ENCODE measurements at regions not wholly inside any gene's neighbourhood (a gene's known extent, or its start where the extent isn't known, plus 50 kb on each side); places are given as distances from the start of the nearest gene placed in this dataset.
"Not testable (repeated sequence)": the region's sequence is repeated elsewhere in the genome, so short reads cannot be mapped to it uniquely, and the experiment has no call there.

DNA sequence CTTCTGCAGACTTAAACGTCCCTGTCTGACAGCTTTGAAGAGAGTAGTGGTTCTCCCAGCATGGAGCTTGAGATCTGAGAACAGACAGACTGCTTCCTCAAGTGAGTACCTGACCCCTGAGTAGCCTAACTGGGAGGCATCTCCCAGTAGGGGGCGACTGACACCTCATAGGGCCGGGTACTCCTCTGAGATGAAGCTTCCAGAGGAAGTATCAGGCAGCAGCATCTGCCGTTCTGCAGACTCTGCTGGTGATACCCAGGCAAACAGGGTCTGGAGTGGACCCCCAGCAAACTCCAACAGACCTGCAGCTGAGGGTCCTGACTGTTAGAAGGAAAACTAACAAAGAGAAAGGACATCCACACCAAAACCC, 174.4 kb downstream of the LRRC70 start:
- H3K27ac ChIP-seq; DNase-seq (ENCODE audit: low read depth, low spot score): not testable (repeated sequence)

DNA sequence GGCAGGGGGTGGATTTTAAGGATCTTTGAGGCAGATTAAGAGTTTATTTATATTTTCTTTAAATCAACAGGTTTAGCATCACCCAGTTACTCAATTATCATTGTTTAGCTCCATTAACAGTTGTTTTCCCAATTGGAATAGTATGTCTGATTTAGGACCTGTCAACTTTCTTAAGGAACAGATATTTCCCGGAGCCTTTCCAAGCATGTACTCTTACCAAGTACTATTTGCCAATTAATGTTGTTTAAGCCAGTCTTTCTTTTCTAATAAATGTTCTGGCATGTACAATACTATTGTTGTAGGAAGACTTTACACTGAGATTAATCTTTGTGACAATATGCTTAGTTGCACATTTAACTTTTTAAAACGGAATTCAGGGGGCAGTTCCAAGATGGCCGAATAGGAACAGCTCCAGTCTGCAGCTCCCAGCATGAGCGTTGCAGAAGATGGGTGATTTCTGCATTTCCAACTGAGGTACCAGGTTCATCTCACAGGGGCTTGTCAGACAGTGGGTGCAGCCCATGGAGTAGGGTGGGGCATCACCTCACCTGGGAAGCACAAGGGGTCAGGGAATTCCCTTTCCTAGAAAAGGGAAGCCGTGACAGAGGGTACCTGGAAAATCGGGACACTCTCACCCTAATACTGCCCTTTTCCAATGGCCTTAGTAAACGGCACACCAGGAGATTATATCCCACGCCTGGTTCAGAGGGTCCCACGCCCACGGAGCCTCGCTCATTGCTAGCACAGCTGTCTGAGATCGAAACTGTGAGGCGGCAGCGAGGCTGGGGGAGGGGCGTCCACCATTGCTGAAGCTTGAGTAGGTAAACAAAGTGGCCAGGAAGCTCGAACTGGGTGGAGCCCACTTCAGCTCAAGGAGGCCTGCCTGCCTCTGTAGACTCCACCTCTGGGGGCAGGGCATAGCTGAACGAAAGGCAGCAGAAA, 173.7 kb downstream of the LRRC70 start:
- H3K27ac ChIP-seq; DNase-seq (ENCODE audit: low read depth, low spot score): not testable (repeated sequence)

DNA sequence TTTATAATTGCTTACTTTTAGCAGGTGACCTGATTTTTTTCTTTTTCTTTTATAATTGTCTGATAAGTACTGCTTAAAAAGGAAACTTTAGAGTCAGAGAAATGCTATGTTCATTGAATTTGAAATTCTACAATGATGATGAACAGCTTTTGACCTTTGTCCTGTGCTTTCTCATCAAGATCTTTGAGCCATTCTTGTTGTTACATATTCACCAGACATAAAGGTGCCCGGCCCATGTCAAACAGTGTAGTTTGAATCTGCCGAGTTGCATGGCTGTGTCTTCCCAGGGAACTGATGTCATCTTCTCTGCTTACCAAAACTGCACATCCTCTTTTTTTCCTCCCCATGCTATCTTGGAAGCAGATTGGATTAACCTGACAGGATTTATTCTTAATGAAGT, 163.6 kb downstream of the LRRC70 start:
- DNase-seq (ENCODE audit: low read depth, low spot score): no peak
- no peak overlapping the region for H3K27ac ChIP-seq

DNA sequence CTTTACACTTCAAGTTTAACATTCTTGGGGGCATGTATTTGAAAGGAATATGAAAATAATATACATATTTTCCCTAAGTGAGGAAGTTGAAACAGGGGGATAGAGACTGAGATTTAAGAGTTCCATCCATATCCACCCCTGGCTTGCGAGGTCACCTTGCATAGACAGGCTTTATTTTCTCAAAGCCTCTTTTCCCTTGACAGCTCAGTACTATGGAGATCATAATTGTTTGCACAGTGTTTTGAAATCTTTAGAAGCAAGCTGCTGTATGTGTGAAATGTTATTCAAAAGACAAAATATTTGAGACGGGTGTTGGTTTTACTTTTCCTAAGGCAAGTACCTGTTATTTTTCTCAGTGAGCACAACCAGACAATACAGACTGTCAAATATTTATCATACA, 163.1 kb downstream of the LRRC70 start:
- DNase-seq (ENCODE audit: low read depth, low spot score): no peak

DNA sequence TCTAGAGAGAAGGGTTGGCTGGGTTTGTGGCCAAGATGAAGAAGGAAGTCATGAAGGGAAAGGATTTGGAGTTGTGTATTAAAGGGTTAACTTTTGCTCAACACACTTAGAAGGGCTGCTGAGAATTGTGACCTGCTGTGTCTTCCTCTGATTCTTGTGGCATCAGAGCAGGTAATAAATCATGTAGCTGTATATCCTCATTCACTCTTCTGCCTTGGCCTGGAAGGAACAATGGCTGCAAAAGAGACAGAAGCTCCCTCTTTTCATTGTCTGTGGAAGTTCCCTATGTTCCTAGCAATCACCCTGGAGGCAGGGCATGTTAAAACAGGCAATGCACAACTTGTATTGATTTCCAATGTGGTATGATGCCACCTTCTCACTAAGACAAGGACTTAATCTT, 159.1 kb downstream of the LRRC70 start:
- no peak overlapping the region for H3K27ac ChIP-seq
- no peak for DNase-seq (ENCODE audit: low read depth, low spot score)

More for the DNA sequence above, 163.1 kb downstream of the LRRC70 start:
- no peak overlapping the region for H3K27ac ChIP-seq

DNA sequence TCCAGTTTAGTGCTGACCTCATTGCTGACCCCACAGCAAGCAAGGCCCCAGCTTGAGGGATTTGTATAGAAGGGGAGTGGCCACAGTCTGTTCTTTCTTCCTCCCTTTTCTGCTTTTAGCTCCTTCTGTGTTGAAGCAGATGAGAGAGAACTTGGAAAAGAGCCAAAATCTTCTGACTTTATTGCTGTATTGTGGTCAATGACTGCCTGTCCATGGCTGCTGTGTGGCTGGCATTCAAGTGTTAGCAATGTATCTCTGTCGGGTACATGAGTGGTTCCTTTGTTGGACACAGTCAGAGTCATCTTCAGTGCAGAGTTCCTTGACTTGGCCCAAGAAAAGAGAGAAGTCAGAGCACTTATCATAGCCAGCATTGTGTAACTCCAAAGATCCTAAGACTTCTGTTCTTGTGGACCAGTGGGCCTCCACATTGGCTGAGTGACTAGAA, 154.1 kb downstream of the LRRC70 start:
- no peak overlapping the region for H3K27ac ChIP-seq
- DNase-seq (ENCODE audit: low read depth, low spot score): peak; percentile 14

DNA sequence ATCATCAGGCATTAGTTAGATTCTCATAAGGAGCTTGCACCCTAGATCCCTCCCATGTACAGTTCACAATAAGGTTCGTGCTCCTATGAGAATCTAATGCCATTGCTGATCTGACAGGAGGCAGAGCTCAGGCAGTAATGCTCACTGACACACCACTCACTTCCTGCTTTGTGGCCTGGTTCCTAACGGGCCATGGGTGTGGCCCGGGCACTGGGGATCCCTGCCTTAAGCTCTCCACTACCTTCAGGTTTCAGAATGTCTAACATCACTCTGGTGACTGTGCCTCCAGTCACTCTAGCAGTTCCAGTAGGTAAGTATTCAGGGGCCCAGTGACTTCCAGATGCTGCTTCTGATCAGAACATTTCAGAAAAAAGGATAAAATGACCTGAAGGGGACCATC, 152.4 kb downstream of the LRRC70 start:
- no peak for DNase-seq (ENCODE audit: low read depth, low spot score)
- no peak overlapping the region for H3K27ac ChIP-seq

DNA sequence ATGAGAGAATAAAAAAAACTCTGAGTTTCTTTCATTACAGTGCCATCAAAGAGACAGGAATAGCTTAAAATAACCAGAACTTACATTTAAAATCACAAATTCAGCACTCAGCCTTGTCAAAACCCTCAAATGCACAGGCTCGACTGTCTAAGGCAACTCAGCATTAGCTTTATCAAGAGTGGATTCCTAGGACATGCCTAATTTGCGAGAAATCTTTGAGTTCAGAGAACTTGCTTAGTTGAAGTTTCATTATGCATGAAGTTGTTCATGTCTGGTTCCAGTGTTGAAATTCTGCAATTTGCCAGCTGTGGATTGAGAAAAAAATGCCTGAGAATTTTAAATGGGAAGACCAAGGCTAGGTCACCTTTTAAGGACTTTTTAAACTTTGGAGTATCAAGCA, 151.1 kb downstream of the LRRC70 start:
- H3K27ac ChIP-seq: no peak overlapping the region
- no peak for DNase-seq (ENCODE audit: low read depth, low spot score)

DNA sequence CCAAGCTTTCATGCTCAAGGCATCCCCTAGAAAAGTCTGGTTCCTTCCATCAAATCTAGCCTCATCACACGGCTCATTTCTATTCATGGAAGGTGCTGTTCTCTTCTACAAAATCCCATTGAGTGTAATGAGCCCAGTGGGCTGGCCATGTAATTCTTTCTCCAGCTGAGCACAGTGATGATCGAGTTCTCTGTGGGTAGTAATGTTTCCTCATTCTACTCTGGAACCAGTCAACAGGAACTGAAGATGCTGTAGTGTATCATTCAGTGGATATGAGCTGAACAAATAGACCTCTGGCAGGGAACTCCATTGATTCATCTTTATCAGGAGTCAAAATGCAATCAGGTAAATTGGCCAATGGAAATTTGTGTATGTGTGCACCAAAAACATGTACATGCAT, 149.2 kb downstream of the LRRC70 start:
- no peak for DNase-seq (ENCODE audit: low read depth, low spot score)
- H3K27ac ChIP-seq: no peak overlapping the region

DNA sequence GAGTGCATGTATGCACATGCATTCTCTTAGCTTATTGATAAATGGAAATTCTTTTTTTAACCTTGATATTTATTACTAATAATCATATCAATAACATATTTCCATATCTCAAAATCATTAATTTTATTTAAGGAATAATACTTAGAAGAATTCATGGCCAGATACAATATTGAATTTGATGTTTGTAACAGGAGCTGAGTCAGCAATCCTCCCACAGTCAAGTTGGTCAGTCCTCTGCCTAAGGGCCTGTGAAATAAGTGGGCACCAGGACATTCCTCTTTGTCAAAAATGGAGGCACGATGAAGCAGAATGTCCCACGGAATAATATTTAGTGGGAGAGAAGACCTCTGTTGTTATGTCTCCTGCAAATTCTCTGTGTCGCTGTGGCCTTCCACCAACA, 148.6 kb downstream of the LRRC70 start:
- H3K27ac ChIP-seq: no peak overlapping the region

DNA sequence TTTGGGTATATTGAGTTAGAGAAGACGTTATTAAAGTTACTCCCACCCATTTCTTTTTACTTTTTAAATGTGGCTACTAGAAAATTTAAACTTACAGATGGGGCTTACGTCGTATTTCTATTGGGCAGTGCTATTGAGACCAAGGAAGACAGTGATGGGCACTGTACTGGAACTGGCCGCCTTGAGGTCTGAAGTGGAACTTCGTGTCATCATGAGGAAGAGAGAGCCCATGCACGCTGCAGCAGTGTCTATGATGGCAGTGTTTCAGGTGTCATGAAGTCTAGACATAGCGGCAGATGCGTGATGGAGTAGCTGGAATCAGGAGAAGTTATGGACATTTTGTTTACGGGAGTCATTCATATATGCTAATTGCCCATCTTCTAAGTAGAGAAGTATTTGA, 143.7 kb downstream of the LRRC70 start:
- no peak for DNase-seq (ENCODE audit: low read depth, low spot score)
- no peak overlapping the region for H3K27ac ChIP-seq

More for the DNA sequence above, 148.6 kb downstream of the LRRC70 start:
- DNase-seq (ENCODE audit: low read depth, low spot score): no peak

DNA sequence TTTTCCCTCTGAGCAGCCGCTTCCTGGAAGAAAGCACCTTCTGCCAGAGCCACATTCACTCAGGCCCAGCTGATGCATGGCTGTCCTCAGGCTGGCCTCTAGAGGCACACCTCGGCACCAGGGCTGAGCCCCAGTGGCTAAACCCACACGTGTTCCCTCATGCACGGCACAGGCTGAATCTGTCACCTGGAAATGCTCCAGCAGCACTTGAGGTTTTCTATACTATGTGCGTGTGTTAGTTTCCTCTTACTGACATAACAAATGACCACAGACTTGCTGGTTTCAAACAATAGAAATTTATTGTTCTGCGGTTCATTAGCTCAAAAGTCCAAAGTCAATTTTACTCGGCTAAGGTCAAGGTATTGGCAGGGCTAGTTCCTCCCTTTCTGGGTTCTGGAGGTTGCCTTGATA, 141.4 kb downstream of the LRRC70 start:
- DNase-seq (ENCODE audit: low read depth, low spot score): peak; percentile 18

DNA sequence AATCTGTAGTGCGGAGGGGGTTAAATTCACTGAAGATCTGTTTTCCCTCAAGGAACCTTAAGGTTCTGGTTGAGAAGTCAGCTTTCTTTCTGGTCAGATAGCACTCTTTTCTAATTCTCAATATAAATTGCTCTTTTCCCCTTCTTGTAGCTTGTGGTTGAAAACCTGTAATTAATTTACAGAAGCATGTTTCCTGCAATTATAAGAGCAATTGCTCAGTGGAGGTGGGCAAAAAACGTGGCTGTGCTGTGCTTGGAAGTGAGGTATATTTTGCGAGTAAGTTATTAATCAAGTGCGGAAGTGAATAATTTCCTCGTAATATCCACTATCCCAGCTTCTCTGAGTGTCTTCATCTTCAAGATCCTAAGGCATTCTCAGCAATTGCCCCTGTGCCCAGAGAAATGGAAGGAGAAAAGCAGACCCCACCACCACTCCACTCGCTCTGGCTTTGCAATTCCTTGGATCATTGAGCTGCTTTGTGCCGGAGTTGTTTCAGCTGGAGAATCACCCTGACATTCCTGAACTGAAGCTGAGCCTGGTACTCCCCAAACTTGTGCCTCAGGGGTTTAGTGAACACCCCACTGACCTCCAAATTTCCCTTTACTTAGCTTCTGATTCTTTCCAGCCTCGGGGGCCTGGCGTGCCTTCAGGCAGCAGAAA, 140.6 kb downstream of the LRRC70 start:
- DNase-seq (ENCODE audit: low read depth, low spot score): no peak
- H3K27ac ChIP-seq: no peak overlapping the region

More for the DNA sequence above, 141.4 kb downstream of the LRRC70 start:
- H3K27ac ChIP-seq: no peak overlapping the region

DNA sequence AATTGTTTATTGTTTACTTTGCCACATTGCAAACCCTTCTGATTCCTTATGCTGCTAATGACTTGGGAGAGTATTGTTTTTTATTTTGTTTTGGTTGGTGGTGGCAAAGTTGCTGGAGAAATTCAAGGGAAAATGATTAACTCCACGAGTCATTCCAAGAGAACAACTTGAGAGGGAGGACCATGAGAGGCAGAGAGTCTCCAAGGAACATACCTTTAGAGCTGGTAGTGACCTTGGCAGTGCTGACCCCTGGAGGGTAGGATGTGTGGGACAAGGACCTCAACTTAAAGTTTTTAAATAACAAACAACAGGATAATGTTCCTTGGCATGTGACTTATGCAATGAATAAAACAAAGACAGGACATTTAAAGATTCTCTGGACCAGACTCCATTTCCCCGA, 139.7 kb downstream of the LRRC70 start:
- no peak for DNase-seq (ENCODE audit: low read depth, low spot score)

DNA sequence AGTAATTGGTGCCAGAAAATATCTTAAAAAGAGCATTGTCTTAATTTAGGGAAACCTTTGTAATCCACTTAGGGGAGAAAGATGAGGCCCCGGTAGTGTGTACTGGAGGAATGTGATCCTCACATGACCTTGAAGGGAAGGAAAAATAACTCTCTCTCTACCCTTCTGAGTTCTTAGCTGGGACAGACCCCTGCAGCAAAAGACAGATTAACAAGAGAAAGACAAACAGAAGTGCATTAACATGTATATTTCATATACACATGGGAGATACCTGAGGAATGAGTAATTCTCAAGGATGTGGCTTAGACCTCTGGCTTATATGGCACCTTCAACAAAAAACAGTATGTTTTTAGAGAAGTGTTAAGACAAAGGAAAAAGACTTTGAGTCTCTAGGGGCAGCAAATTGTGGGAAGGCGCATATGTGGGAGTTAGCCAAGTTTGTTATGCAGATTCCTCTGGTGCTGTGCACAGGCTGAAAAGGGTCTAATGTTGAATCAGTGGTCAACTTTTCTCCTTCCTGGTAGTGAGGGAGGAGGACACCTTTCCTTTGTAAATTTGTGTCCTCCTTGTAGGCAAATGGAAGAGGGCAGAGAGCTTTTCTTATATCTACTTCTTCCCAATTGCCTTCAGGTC, 138.8 kb downstream of the LRRC70 start:
- H3K27ac ChIP-seq: no peak overlapping the region
- no peak for DNase-seq (ENCODE audit: low read depth, low spot score)

More for the DNA sequence above, 139.7 kb downstream of the LRRC70 start:
- H3K27ac ChIP-seq: no peak overlapping the region

DNA sequence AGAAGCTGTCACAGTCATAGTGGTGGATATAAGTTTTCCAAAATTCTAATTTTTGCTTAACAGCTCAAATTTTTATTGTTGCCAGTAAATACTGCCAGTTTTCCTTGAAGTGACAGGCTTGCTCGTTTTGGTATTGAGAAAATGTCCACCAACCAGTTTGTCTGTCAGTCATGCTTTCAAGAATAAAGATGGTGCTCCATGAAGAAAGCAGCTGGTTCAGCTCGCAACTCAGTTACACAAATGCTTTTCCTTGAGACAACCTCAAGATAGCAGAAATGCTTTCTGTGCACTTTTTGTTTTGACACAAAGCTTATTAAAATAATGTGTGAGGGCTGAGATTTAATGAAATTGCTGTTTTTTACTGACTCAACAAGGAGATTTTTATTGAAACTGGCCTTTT, 135.7 kb downstream of the LRRC70 start:
- H3K27ac ChIP-seq: no peak overlapping the region
- no peak for DNase-seq (ENCODE audit: low read depth, low spot score)

DNA sequence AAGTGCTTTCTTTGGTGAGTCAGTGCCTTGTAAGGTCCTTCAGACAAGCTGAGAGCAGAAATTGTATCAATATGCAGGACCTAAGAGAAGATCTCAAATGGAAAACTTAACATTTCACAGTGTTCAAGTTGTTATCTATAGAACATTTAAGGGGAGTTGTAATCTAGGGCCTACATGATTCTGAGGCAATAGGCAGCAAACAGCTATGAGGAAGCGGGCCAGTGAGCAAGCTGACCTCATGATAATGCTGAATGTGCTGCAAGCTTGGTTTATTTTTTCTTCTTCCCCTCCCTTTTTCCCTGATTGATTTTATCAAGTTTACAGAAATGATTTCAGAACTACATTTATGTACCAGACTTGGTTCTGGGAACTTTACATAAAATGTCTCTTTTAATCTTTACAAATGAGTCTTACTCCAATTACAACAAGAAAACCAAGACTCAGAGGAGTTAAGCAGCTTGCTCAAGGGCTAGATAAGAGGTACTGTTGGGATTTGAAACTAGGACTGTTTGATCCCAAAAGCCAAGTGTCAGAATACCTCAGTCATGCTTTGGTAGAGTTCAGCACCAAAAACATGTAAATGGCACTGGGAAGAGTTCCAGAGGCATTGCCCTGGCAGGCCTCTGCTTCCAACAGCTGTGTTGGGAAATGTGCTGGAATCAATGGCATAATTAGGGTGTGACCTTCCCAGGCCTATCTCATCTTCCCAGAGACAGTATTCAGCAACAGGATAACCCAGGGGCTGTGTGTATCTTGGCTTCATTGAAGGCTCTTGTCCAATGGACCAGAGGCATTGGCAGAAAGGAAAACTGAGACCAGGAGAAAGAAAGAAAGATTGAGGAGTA, 130.1 kb downstream of the LRRC70 start:
- no peak overlapping the region for H3K27ac ChIP-seq
- no peak for DNase-seq (ENCODE audit: low read depth, low spot score)

DNA sequence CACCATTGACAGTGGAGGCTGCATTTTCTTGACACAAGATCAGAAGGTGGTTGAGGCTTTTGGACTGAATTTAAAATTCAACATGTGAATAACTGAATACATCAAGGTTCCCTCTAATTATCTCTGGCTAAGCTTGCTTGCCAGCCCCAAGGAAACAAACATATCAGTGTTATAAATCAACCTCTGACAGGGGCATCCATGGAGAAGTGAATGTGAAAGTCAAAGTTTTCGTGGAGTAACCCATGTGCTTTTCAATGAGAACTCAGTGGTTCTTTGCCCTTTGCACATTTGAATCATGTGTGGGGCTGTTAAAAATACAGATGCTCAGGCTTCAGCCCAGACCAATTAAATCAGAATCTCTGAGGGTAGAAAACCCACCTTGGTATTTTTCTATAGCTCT, 128.9 kb downstream of the LRRC70 start:
- no peak overlapping the region for H3K27ac ChIP-seq
- DNase-seq (ENCODE audit: low read depth, low spot score): no peak

DNA sequence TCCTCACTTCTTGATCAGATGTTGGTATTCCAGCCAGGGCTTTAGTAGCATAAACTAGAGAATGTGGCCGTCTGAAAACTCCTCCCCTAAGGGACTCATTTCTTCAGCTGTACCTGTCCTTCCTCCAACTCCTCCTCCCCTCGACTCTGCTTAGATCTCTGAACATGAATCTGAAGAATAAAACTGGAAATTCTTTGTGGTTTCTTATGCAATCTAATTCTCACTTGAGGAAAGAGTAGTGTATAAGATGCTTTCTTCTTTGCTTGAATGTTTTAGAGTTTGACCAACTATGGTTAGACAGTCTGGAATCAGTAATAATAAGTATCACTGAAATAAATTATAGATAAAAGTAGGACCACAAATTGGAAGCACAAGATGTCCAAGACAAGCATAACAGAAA, 128.5 kb downstream of the LRRC70 start:
- no peak overlapping the region for H3K27ac ChIP-seq
- no peak for DNase-seq (ENCODE audit: low read depth, low spot score)

DNA sequence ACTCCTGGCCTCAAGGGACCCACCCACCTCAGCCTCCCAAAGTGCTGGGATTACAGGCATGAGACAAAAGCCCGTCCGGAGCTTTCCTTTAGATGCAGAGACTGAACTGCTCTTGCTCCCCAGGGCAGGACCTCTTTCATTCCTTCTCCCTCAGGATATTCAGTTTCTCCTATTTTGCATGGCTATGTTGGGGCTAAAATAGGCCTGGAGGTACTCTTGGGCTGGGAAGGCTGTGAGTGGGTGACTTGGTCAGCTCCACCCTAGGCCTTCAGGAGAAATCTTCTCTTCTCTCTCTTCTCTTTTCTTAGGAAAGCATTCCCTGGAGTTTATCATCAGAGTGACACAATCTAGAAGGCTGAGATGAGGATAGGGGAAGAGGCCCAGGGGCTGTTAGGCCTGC, 126.4 kb downstream of the LRRC70 start:
- no peak for DNase-seq (ENCODE audit: low read depth, low spot score)

More for the DNA sequence above, 126.4 kb downstream of the LRRC70 start:
- no peak overlapping the region for H3K27ac ChIP-seq

Data from epithelial cell of prostate (primary cell).